Keratinocyte (primary cell): ENCODE measurements at regions not wholly inside any gene's neighbourhood (a gene's known extent, or its start where the extent isn't known, plus 50 kb on each side); places are given as distances from the start of the nearest gene placed in this dataset.

Experiments
- DNase-seq: peaks from one replicate; pipeline ENCODE4 v3.0.0-alpha.2; 2011; ENCODE audit warnings: low read depth, missing footprints, low spot score
- FAIRE-seq: peaks from 2 replicates; lab custom pipeline; 2011; peaks lifted over from hg19 to GRCh38; lab: Jason Lieb, UNC
- H2AFZ ChIP-seq: 2 replicates; pipeline ENCODE4 v1.6.0; 2012; ENCODE audit warnings: low read length, control low read depth, inconsistent platforms; ENCODE audit not compliant: control insufficient read depth
- H3K27ac ChIP-seq: 2 replicates; pipeline ENCODE4 v1.5.1; 2011; ENCODE audit warnings: low read length; ENCODE audit not compliant: control insufficient read depth, insufficient read depth
- H3K27me3 ChIP-seq: 3 replicates; pipeline ENCODE4 v1.6.0; 2011; ENCODE audit warnings: low read length; ENCODE audit not compliant: control insufficient read depth, insufficient read depth; ENCODE audit errors: extremely low read depth
- H3K36me3 ChIP-seq, 2 experiments: 2 replicates in 1 of 2; 3 replicates in 1 of 2; pipeline ENCODE4 v1.5.1; 2011; ENCODE audit warnings: low read length in 2 of 2, mild to moderate bottlenecking in 1 of 2; ENCODE audit not compliant: control insufficient read depth in 2 of 2, insufficient read depth in 2 of 2; ENCODE audit errors: extremely low read depth in 1 of 2
- H3K4me1 ChIP-seq: 3 replicates; pipeline ENCODE4 v1.5.1; 2011; ENCODE audit warnings: low read length; ENCODE audit not compliant: control insufficient read depth, insufficient read depth; ENCODE audit errors: extremely low read depth
- H3K4me2 ChIP-seq: 3 replicates; pipeline ENCODE4 v1.6.0; 2011; ENCODE audit warnings: low read depth, low read length; ENCODE audit not compliant: control insufficient read depth, insufficient read depth; ENCODE audit errors: extremely low read depth
- H3K4me3 ChIP-seq, 3 experiments: fragments of 200-600 bp in 1 of 3; sonication (generic) in 1 of 3; 2 replicates in 2 of 3; 3 replicates in 1 of 3; pipeline ENCODE4 v1.5.1; 2011 to 2016; ENCODE audit warnings: low read length in 3 of 3, mild to moderate bottlenecking in 3 of 3, control low read depth in 2 of 3, inconsistent platforms in 1 of 3, low read depth in 1 of 3, mixed read lengths in 1 of 3, mixed run types in 1 of 3, moderate library complexity in 1 of 3; ENCODE audit not compliant: control insufficient read depth in 2 of 3, insufficient read depth in 2 of 3; ENCODE audit errors: extremely low read depth in 1 of 3
- H3K79me2 ChIP-seq: 2 replicates; pipeline ENCODE4 v1.6.0; 2012; ENCODE audit warnings: low read length; ENCODE audit not compliant: control insufficient read depth, insufficient read depth
- H3K9ac ChIP-seq: 3 replicates; pipeline ENCODE4 v1.6.0; 2011; ENCODE audit warnings: low read length; ENCODE audit not compliant: control insufficient read depth, insufficient read depth; ENCODE audit errors: extremely low read depth
- H3K9me1 ChIP-seq: 3 replicates; pipeline ENCODE4 v1.6.0; 2011; ENCODE audit warnings: low read length; ENCODE audit not compliant: control insufficient read depth, insufficient read depth; ENCODE audit errors: extremely low read depth
- H3K9me3 ChIP-seq: 2 replicates; pipeline ENCODE4 v1.5.1; 2012; ENCODE audit warnings: low read depth, low read length; ENCODE audit not compliant: control insufficient read depth
- H4K20me1 ChIP-seq: 3 replicates; pipeline ENCODE4 v1.6.0; 2011; ENCODE audit warnings: low read length; ENCODE audit not compliant: control insufficient read depth, insufficient read depth; ENCODE audit errors: extremely low read depth
- EZH2 ChIP-seq: IDR thresholded peaks from one replicate; pipeline ENCODE4 v1.6.1; 2012; ENCODE audit warnings: inconsistent platforms, mild to moderate bottlenecking, low read length, moderate library complexity
- dilution Hi-C: fragments of 300-500 bp; cut with MboI; formaldehyde crosslinking; loops from one replicate; pipeline ENCODE4 v1.7.0; 2020; ENCODE audit warnings: low sequenced_read_pairs; ENCODE audit not compliant: extremely low pct_ligation_motif_present
- TF ChIP-seq, protein P1 (sequence below), 3 experiments: IDR thresholded peaks in 1 of 3; conservative IDR thresholded peaks in 1 of 3; optimal IDR thresholded peaks in 1 of 3; 2 replicates in 2 of 3; 3 replicates in 1 of 3; pipeline versions ENCODE3 to v1.5.1; 2011; ENCODE audit warnings: low read length in 3 of 3, mild to moderate bottlenecking in 3 of 3, moderate library complexity in 2 of 3, control low read depth in 1 of 3, inconsistent platforms in 1 of 3; ENCODE audit not compliant: insufficient read depth in 2 of 3; ENCODE audit errors: extremely low read depth in 1 of 3

DNA sequence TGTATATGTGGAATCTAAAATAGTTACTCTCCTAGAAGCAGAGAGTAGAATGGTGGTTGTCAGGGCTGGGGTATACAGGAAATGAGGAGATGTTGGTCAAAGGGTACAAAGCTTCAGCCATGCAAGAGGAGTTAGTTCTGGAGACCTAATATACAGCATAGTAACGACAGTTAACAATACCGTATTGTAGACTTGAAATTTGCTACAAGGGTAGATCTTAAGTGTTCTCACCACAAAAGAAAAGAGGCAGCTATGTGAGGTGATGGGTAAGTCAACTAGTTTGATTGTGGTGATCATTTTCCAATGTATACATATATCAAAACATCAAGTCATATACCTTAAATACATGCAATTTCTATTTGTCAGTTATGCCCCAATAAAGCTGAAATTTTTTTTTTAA, 98.2 kb upstream of the CYP1B1 start:
- Histone ChIP-seq H3K27ac (no peak overlapping the region), H3K4me3 (no peak overlapping the region), H3K4me2 (no peak overlapping the region), H2AFZ (no peak overlapping the region), H3K9me3 (no peaks in the 10 kb centered on the region), H4K20me1 (no peaks in the 10 kb centered on the region), H3K9me1 (no peaks in the 10 kb centered on the region), H3K27me3 (no peaks in the 10 kb centered on the region), H3K36me3 (no peaks in the 10 kb centered on the region), H3K79me2 (no peaks in the 10 kb centered on the region), H3K9ac (no peak overlapping the region), H3K4me1 (peaks cover 21% of the 10 kb centered on the region)
- DNase-seq (no peak), FAIRE-seq (no peak)
- dilution Hi-C loops, result no loop called here
- no peak for TF ChIP-seq EZH2
- TF ChIP-seq, protein P1, sequence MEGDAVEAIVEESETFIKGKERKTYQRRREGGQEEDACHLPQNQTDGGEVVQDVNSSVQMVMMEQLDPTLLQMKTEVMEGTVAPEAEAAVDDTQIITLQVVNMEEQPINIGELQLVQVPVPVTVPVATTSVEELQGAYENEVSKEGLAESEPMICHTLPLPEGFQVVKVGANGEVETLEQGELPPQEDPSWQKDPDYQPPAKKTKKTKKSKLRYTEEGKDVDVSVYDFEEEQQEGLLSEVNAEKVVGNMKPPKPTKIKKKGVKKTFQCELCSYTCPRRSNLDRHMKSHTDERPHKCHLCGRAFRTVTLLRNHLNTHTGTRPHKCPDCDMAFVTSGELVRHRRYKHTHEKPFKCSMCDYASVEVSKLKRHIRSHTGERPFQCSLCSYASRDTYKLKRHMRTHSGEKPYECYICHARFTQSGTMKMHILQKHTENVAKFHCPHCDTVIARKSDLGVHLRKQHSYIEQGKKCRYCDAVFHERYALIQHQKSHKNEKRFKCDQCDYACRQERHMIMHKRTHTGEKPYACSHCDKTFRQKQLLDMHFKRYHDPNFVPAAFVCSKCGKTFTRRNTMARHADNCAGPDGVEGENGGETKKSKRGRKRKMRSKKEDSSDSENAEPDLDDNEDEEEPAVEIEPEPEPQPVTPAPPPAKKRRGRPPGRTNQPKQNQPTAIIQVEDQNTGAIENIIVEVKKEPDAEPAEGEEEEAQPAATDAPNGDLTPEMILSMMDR (optimal IDR thresholded peaks at IDR 0.05 in 1 of 3, IDR thresholded peaks at IDR 0.05 in 1 of 3, conservative IDR thresholded peaks at IDR 0.05 in 1 of 3; ENCODE audit: extremely low read depth in 1 of 3, insufficient read depth in 2 of 3, low read length in 3 of 3), result no peak

DNA sequence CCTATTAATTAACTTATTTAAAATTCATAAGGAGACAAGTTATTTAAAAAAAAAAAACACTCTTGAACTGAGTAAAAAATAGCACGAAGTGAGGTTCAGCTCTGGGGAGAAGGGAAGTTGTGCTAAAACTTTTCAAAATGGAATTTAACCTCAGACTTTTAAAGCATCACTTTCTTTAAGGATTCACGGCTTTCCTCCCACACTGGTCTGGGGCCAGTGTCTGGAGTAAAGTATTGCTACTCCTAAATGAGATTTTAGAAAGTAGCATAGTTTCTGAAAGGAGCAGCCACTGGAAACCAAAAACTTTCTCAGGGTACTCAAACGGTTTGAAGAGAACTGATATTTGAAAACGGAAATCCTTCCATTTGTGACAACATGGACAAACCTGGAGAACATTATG, 97.7 kb upstream of the CYP1B1 start:
- no peaks in the 10 kb centered on the region for H4K20me1 ChIP-seq
- H3K9me1 ChIP-seq, result no peaks in the 10 kb centered on the region
- no peak for TF ChIP-seq EZH2
- TF ChIP-seq, protein P1 (optimal IDR thresholded peaks at IDR 0.05 in 1 of 3, IDR thresholded peaks at IDR 0.05 in 1 of 3, conservative IDR thresholded peaks at IDR 0.05 in 1 of 3; ENCODE audit: extremely low read depth in 1 of 3, insufficient read depth in 2 of 3, low read length in 3 of 3), result no peak
- no peaks in the 10 kb centered on the region for H3K79me2 ChIP-seq
- no peaks in the 10 kb centered on the region for H3K9me3 ChIP-seq
- no peak overlapping the region for H3K4me2 ChIP-seq
- FAIRE-seq, result no peak
- no peak overlapping the region for H3K27ac ChIP-seq
- H3K36me3 ChIP-seq, result no peaks in the 10 kb centered on the region
- no peak overlapping the region for H2AFZ ChIP-seq
- dilution Hi-C loops, result no loop called here
- DNase-seq, result no peak
- H3K27me3 ChIP-seq, result no peaks in the 10 kb centered on the region
- H3K9ac ChIP-seq, result no peak overlapping the region
- peaks cover 25% of the 10 kb centered on the region for H3K4me1 ChIP-seq
- no peak overlapping the region for H3K4me3 ChIP-seq
